HEK293 (cell line): ENCODE measurements at regions not wholly inside any gene's neighbourhood (a gene's known extent, or its start where the extent isn't known, plus 50 kb on each side); places are given as distances from the start of the nearest gene placed in this dataset.

ENCODE experiments used
- CTCF ChIA-PET: fragments of 350-600 bp; formaldehyde crosslinking; extraction: SDS; loops from one replicate; lab custom pipeline; 2021; ENCODE audit warnings: antibody characterized with exemption; lab: Yijun Ruan, JAX
- POLR2A ChIA-PET: fragments of 300-600 bp; formaldehyde crosslinking; extraction: SDS; loops from one replicate; lab custom pipeline; 2020; ENCODE audit warnings: antibody characterized with exemption, inconsistent platforms; lab: Yijun Ruan, JAX
- H3K27ac ChIP-seq: fragments of 200-500 bp; sonication (Bioruptor generic); 2 replicates; pipeline ENCODE4 v1.5.1; 2014; ENCODE audit warnings: low read depth, low read length, control low read depth, inconsistent platforms; ENCODE audit errors: extremely low read depth
- H3K36me3 ChIP-seq, 2 experiments: fragments of 200-500 bp in 1 of 2; sonication (Bioruptor generic) in 1 of 2; 1 replicate in 1 of 2; 2 replicates in 1 of 2; pipeline ENCODE4 v1.5.1; 2014 to 2017; ENCODE audit warnings: inconsistent platforms in 2 of 2, low read length in 2 of 2; ENCODE audit not compliant: control insufficient read depth in 2 of 2, insufficient read depth in 1 of 2
- H3K4me1 ChIP-seq: fragments of 200-500 bp; sonication (Bioruptor generic); 2 replicates; pipeline ENCODE4 v1.5.1; 2014; ENCODE audit warnings: mild to moderate bottlenecking, low read length, inconsistent platforms; ENCODE audit not compliant: control insufficient read depth, insufficient read depth
- H3K4me3 ChIP-seq: 2 replicates; pipeline ENCODE4 v1.5.1; 2011; ENCODE audit warnings: low read depth, mild to moderate bottlenecking, control low read depth, low read length, moderate library complexity
- H3K9me3 ChIP-seq: fragments of 200-500 bp; sonication (Bioruptor generic); 2 replicates; pipeline ENCODE4 v1.5.1; 2014; ENCODE audit warnings: low read depth, low read length, inconsistent platforms; ENCODE audit not compliant: control insufficient read depth, insufficient read depth
- HOXD13 ChIP-seq: sonication (generic); formaldehyde crosslinking; IDR thresholded peaks from 2 replicates; pipeline ENCODE4 v1.8.0; 2022; ENCODE audit warnings: missing genetic modification reagents, borderline replicate concordance
- KLF1 ChIP-seq: fragments of 450-650 bp; formaldehyde crosslinking; IDR thresholded peaks from 2 replicates; pipeline ENCODE4 v1.5.1; 2016; ENCODE audit warnings: missing biosample characterization, missing genetic modification characterization
- KLF16 ChIP-seq: fragments of 450-650 bp; formaldehyde crosslinking; IDR thresholded peaks from 2 replicates; pipeline ENCODE4 v1.5.1; 2017; ENCODE audit warnings: missing biosample characterization, missing genetic modification characterization
- SCRT2 ChIP-seq: fragments of 450-650 bp; formaldehyde crosslinking; IDR thresholded peaks from 2 replicates; pipeline ENCODE4 v1.5.1; 2016; ENCODE audit warnings: missing biosample characterization, missing genetic modification characterization
- SP2 ChIP-seq: fragments of 450-650 bp; formaldehyde crosslinking; IDR thresholded peaks from 2 replicates; pipeline ENCODE4 v1.5.1; 2016; ENCODE audit warnings: missing biosample characterization, missing genetic modification characterization
- TRIM28 ChIP-seq: IDR thresholded peaks from 2 replicates; pipeline ENCODE4 v1.6.1; 2011; ENCODE audit warnings: low read length, control low read depth, borderline replicate concordance
- ZBTB7A ChIP-seq: fragments of 450-650 bp; formaldehyde crosslinking; IDR thresholded peaks from 2 replicates; pipeline ENCODE4 v1.5.1; 2016; ENCODE audit warnings: low read depth, missing biosample characterization, missing genetic modification characterization
- ZNF133 ChIP-seq: fragments of 450-650 bp; formaldehyde crosslinking; IDR thresholded peaks from 2 replicates; pipeline ENCODE4 v1.5.1; 2016; ENCODE audit warnings: missing biosample characterization, missing genetic modification characterization
- ZNF350 ChIP-seq: fragments of 450-650 bp; formaldehyde crosslinking; IDR thresholded peaks from 2 replicates; pipeline ENCODE4 v1.5.0; 2017; ENCODE audit warnings: missing biosample characterization, mild to moderate bottlenecking, missing genetic modification characterization
- ZNF354C ChIP-seq: fragments of 450-650 bp; formaldehyde crosslinking; IDR thresholded peaks from 2 replicates; pipeline ENCODE4 v1.5.1; 2016; ENCODE audit warnings: missing biosample characterization, missing genetic modification characterization, low read depth, borderline replicate concordance
- ZNF416 ChIP-seq: fragments of 450-650 bp; formaldehyde crosslinking; IDR thresholded peaks from 2 replicates; pipeline ENCODE4 v1.5.1; 2016; ENCODE audit warnings: missing biosample characterization, missing genetic modification characterization
- ZNF501 ChIP-seq: fragments of 450-650 bp; formaldehyde crosslinking; IDR thresholded peaks from 2 replicates; pipeline ENCODE4 v1.5.1; 2016; ENCODE audit warnings: missing biosample characterization, missing genetic modification characterization
- ZNF529 ChIP-seq: fragments of 450-650 bp; formaldehyde crosslinking; IDR thresholded peaks from 2 replicates; pipeline ENCODE4 v1.5.1; 2017; ENCODE audit warnings: missing genetic modification characterization, missing biosample characterization; ENCODE audit not compliant: insufficient replicate concordance
- ZNF548 ChIP-seq: fragments of 450-650 bp; formaldehyde crosslinking; IDR thresholded peaks from 2 replicates; pipeline ENCODE4 v1.5.1; 2016; ENCODE audit warnings: missing biosample characterization, missing genetic modification characterization
- ZNF610 ChIP-seq: fragments of 450-650 bp; formaldehyde crosslinking; IDR thresholded peaks from 2 replicates; pipeline ENCODE4 v1.5.1; 2016; ENCODE audit warnings: missing biosample characterization, missing genetic modification characterization, borderline replicate concordance
- ZNF768 ChIP-seq: fragments of 450-650 bp; formaldehyde crosslinking; IDR thresholded peaks from 2 replicates; pipeline ENCODE4 v1.5.1; 2018; ENCODE audit warnings: missing biosample characterization, mild to moderate bottlenecking, missing genetic modification characterization
- TF ChIP-seq, protein P1 (sequence below): fragments of 450-650 bp; formaldehyde crosslinking; conservative IDR thresholded peaks from 2 replicates; pipeline ENCODE4 v1.5.1; 2016; ENCODE audit warnings: low read depth, missing biosample characterization, missing genetic modification characterization
- TF ChIP-seq, protein P2 (sequence below): fragments of 450-650 bp; formaldehyde crosslinking; IDR thresholded peaks from 2 replicates; pipeline ENCODE4 v1.5.1; 2017; ENCODE audit warnings: missing biosample characterization, missing genetic modification characterization
- TF ChIP-seq, protein P3 (sequence below): fragments of 450-650 bp; formaldehyde crosslinking; IDR thresholded peaks from 2 replicates; pipeline ENCODE4 v1.5.1; 2017; ENCODE audit warnings: missing biosample characterization, missing genetic modification characterization
- TF ChIP-seq, protein P4 (sequence below): fragments of 450-650 bp; formaldehyde crosslinking; IDR thresholded peaks from 2 replicates; pipeline ENCODE4 v1.5.1; 2016; ENCODE audit warnings: missing biosample characterization, missing genetic modification characterization
- TF ChIP-seq, protein P5 (sequence below): fragments of 450-650 bp; formaldehyde crosslinking; IDR thresholded peaks from 2 replicates; pipeline ENCODE4 v1.5.1; 2016; ENCODE audit warnings: missing biosample characterization, missing genetic modification characterization
- TF ChIP-seq, protein P6 (sequence below): fragments of 450-650 bp; formaldehyde crosslinking; IDR thresholded peaks from 2 replicates; pipeline ENCODE4 v1.5.1; 2016; ENCODE audit warnings: missing biosample characterization, missing genetic modification characterization

DNA sequence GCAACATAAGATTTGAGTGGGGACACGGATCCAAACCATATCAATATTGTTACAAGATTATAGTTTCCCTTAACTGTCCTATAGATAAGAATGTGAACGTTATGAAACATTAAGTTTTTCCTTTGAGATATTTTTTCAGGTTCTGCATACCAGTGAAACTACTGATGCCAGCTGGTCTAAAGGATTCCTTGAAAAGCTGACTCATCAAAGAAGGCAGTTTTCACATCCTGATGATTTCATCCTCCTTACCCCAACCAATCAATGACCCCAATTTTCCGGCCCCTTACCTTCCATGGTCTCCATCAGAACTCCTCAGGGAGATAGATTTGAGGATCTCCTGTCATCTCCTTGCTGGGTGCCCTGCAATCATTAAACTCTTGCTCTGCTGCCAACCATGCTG, 64.1 kb upstream of the HS3ST4 start:
- CTCF ChIA-PET = no interaction called here
- no peak for TF ChIP-seq ZBTB7A (tag by site-specific recombination)
- TF ChIP-seq, protein P1, sequence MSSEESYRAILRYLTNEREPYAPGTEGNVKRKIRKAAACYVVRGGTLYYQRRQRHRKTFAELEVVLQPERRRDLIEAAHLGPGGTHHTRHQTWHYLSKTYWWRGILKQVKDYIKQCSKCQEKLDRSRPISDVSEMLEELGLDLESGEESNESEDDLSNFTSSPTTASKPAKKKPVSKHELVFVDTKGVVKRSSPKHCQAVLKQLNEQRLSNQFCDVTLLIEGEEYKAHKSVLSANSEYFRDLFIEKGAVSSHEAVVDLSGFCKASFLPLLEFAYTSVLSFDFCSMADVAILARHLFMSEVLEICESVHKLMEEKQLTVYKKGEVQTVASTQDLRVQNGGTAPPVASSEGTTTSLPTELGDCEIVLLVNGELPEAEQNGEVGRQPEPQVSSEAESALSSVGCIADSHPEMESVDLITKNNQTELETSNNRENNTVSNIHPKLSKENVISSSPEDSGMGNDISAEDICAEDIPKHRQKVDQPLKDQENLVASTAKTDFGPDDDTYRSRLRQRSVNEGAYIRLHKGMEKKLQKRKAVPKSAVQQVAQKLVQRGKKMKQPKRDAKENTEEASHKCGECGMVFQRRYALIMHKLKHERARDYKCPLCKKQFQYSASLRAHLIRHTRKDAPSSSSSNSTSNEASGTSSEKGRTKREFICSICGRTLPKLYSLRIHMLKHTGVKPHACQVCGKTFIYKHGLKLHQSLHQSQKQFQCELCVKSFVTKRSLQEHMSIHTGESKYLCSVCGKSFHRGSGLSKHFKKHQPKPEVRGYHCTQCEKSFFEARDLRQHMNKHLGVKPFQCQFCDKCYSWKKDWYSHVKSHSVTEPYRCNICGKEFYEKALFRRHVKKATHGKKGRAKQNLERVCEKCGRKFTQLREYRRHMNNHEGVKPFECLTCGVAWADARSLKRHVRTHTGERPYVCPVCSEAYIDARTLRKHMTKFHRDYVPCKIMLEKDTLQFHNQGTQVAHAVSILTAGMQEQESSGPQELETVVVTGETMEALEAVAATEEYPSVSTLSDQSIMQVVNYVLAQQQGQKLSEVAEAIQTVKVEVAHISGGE (tag by site-specific recombination) = no peak
- no peak for TF ChIP-seq ZNF501 (tag by site-specific recombination)
- TF ChIP-seq ZNF416 (tag by site-specific recombination) = no peak
- TF ChIP-seq TRIM28 = no peak
- no peak for TF ChIP-seq ZNF610 (tag by site-specific recombination)
- TF ChIP-seq ZNF133 (tag by site-specific recombination) = no peak
- TF ChIP-seq HOXD13 (CRISPR knock-in tag) = no peak
- TF ChIP-seq KLF16 (tag by site-specific recombination) = no peak
- TF ChIP-seq, protein P2, sequence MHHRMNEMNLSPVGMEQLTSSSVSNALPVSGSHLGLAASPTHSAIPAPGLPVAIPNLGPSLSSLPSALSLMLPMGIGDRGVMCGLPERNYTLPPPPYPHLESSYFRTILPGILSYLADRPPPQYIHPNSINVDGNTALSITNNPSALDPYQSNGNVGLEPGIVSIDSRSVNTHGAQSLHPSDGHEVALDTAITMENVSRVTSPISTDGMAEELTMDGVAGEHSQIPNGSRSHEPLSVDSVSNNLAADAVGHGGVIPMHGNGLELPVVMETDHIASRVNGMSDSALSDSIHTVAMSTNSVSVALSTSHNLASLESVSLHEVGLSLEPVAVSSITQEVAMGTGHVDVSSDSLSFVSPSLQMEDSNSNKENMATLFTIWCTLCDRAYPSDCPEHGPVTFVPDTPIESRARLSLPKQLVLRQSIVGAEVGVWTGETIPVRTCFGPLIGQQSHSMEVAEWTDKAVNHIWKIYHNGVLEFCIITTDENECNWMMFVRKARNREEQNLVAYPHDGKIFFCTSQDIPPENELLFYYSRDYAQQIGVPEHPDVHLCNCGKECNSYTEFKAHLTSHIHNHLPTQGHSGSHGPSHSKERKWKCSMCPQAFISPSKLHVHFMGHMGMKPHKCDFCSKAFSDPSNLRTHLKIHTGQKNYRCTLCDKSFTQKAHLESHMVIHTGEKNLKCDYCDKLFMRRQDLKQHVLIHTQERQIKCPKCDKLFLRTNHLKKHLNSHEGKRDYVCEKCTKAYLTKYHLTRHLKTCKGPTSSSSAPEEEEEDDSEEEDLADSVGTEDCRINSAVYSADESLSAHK (tag by site-specific recombination) = no peak
- no peak for TF ChIP-seq ZNF529 (tag by site-specific recombination)
- no peak for TF ChIP-seq ZNF350 (tag by site-specific recombination)
- no peak for TF ChIP-seq KLF1 (tag by site-specific recombination)
- POLR2A ChIA-PET = no interaction called here

DNA sequence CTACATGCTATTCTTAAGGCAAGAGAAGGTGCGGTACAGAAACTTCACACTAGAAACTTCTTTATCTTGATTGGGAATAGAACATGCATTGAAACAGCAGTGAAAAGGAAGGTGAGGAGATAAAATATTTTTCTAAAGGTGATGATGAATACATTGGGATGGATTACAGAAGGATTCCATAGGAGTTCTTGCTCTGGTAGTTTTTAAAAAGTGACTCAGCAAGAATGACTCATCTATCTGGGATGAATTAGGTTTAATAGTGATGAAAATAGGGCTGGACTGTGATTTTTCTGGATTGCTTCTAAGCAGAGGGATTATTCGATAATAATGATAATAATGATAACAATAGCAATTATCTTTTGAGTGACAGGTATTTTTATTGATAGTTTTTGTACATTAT, 65.6 kb upstream of the HS3ST4 start:
- ChIA-PET POLR2A (no interaction called here), CTCF (interaction anchor here (0.5 to 0.7 kb wide), 2 partner anchors 26 to 51 kb away, joined by 3 to 4 read pairs; no protein-coding TSS in a partner anchor)
- H3K27ac ChIP-seq = no peak overlapping the region
- H3K4me3 ChIP-seq = no peak overlapping the region
- H3K9me3 ChIP-seq = no peaks in the 10 kb centered on the region
- no peaks in the 10 kb centered on the region for H3K36me3 ChIP-seq
- H3K4me1 ChIP-seq = no peaks in the 10 kb centered on the region
- TF ChIP-seq ZNF548 (no peak), ZNF354C (tag by site-specific recombination) (no peak), SP2 (tag by site-specific recombination) (no peak), SCRT2 (tag by site-specific recombination) (no peak), ZNF768 (tag by site-specific recombination) (no peak)
- TF ChIP-seq, protein P3, sequence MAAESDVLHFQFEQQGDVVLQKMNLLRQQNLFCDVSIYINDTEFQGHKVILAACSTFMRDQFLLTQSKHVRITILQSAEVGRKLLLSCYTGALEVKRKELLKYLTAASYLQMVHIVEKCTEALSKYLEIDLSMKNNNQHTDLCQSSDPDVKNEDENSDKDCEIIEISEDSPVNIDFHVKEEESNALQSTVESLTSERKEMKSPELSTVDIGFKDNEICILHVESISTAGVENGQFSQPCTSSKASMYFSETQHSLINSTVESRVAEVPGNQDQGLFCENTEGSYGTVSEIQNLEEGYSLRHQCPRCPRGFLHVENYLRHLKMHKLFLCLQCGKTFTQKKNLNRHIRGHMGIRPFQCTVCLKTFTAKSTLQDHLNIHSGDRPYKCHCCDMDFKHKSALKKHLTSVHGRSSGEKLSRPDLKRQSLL = no peak
- TF ChIP-seq, protein P4, sequence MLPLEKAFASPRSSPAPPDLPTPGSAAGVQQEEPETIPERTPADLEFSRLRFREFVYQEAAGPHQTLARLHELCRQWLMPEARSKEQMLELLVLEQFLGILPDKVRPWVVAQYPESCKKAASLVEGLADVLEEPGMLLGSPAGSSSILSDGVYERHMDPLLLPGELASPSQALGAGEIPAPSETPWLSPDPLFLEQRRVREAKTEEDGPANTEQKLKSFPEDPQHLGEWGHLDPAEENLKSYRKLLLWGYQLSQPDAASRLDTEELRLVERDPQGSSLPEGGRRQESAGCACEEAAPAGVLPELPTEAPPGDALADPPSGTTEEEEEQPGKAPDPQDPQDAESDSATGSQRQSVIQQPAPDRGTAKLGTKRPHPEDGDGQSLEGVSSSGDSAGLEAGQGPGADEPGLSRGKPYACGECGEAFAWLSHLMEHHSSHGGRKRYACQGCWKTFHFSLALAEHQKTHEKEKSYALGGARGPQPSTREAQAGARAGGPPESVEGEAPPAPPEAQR (tag by site-specific recombination) = no peak
- TF ChIP-seq, protein P5, sequence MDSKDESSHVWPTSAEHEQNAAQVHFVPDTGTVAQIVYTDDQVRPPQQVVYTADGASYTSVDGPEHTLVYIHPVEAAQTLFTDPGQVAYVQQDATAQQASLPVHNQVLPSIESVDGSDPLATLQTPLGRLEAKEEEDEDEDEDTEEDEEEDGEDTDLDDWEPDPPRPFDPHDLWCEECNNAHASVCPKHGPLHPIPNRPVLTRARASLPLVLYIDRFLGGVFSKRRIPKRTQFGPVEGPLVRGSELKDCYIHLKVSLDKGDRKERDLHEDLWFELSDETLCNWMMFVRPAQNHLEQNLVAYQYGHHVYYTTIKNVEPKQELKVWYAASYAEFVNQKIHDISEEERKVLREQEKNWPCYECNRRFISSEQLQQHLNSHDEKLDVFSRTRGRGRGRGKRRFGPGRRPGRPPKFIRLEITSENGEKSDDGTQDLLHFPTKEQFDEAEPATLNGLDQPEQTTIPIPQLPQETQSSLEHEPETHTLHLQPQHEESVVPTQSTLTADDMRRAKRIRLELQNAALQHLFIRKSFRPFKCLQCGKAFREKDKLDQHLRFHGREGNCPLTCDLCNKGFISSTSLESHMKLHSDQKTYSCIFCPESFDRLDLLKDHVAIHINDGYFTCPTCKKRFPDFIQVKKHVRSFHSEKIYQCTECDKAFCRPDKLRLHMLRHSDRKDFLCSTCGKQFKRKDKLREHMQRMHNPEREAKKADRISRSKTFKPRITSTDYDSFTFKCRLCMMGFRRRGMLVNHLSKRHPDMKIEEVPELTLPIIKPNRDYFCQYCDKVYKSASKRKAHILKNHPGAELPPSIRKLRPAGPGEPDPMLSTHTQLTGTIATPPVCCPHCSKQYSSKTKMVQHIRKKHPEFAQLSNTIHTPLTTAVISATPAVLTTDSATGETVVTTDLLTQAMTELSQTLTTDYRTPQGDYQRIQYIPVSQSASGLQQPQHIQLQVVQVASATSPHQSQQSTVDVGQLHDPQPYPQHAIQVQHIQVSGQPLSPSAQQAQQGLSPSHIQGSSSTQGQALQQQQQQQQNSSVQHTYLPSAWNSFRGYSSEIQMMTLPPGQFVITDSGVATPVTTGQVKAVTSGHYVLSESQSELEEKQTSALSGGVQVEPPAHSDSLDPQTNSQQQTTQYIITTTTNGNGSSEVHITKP (tag by site-specific recombination) = no peak
- TF ChIP-seq, protein P6, sequence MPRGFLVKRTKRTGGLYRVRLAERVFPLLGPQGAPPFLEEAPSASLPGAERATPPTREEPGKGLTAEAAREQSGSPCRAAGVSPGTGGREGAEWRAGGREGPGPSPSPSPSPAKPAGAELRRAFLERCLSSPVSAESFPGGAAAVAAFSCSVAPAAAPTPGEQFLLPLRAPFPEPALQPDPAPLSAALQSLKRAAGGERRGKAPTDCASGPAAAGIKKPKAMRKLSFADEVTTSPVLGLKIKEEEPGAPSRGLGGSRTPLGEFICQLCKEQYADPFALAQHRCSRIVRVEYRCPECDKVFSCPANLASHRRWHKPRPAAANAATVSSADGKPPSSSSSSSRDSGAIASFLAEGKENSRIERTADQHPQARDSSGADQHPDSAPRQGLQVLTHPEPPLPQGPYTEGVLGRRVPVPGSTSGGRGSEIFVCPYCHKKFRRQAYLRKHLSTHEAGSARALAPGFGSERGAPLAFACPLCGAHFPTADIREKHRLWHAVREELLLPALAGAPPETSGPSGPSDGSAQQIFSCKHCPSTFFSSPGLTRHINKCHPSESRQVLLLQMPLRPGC (tag by site-specific recombination) = no peak

More for the DNA sequence above, 64.1 kb upstream of the HS3ST4 start:
- Histone ChIP-seq H3K27ac (no peak overlapping the region), H3K9me3 (no peaks in the 10 kb centered on the region), H3K36me3 (no peaks in the 10 kb centered on the region), H3K4me1 (no peaks in the 10 kb centered on the region), H3K4me3 (no peak overlapping the region)
